SU-DHL-6 (cell line): ENCODE measurements at regions not wholly inside any gene's neighbourhood (a gene's known extent, or its start where the extent isn't known, plus 50 kb on each side); places are given as distances from the start of the nearest gene placed in this dataset.

Experiments
- H2AFZ ChIP-seq: fragments of 200-600 bp; sonication (generic); 2 replicates; pipeline ENCODE4 v1.6.1; 2014; ENCODE audit warnings: low read depth, mild to moderate bottlenecking, moderate library complexity, mixed read lengths, antibody characterized with exemption, low read length; ENCODE audit not compliant: severe bottlenecking
- H3F3A ChIP-seq: fragments of 200-600 bp; shearing (Covaris generic); 2 replicates; pipeline ENCODE4 v1.6.0; 2016; ENCODE audit warnings: antibody characterized with exemption, mild to moderate bottlenecking; ENCODE audit not compliant: insufficient read depth
- H3K27ac ChIP-seq: fragments of 200-600 bp; sonication (generic); 2 replicates; pipeline ENCODE4 v1.5.1; 2016; ENCODE audit warnings: low read depth, mild to moderate bottlenecking, low read length, moderate library complexity, mixed read lengths
- H3K27me3 ChIP-seq: fragments of 200-600 bp; sonication (generic), shearing (Covaris generic); 2 replicates; pipeline ENCODE4 v1.6.0; 2014; ENCODE audit warnings: mild to moderate bottlenecking, low read length
- H3K36me3 ChIP-seq: fragments of 200-600 bp; sonication (generic); 2 replicates; pipeline ENCODE4 v1.6.1; 2014; ENCODE audit warnings: mild to moderate bottlenecking, low read length, mixed read lengths
- H3K4me2 ChIP-seq: fragments of 300-600, 200-600 bp; shearing (Covaris generic), sonication (generic); 2 replicates; pipeline ENCODE4 v1.6.0; 2014; ENCODE audit warnings: low read length, low read depth, mild to moderate bottlenecking; ENCODE audit not compliant: poor library complexity, severe bottlenecking
- H3K4me3 ChIP-seq: fragments of 200-600 bp; sonication (generic); 2 replicates; pipeline ENCODE4 v1.5.1; 2014; ENCODE audit warnings: antibody characterized with exemption, low read length, mild to moderate bottlenecking, mixed read lengths; ENCODE audit not compliant: insufficient read depth, poor library complexity, severe bottlenecking
- H3K79me2 ChIP-seq: fragments of 200-600 bp; sonication (generic); 2 replicates; pipeline ENCODE4 v1.6.1; 2014; ENCODE audit warnings: mild to moderate bottlenecking, low read length, moderate library complexity; ENCODE audit not compliant: insufficient read depth
- H3K9ac ChIP-seq: fragments of 200-600 bp; sonication (generic); 2 replicates; pipeline ENCODE4 v1.7.0; 2014; ENCODE audit warnings: mild to moderate bottlenecking, low read length
- H3K9me2 ChIP-seq: fragments of 200-600 bp; sonication (generic); replicated peaks from 2 replicates; pipeline ENCODE4 v1.6.1; 2014; ENCODE audit warnings: low read length; ENCODE audit not compliant: insufficient read depth
- H3K9me3 ChIP-seq: fragments of 200-600 bp; sonication (generic); 2 replicates; pipeline ENCODE4 v1.6.1; 2014; ENCODE audit warnings: low read length, mixed read lengths; ENCODE audit not compliant: insufficient read depth
- H4K20me1 ChIP-seq: fragments of 200-600 bp; sonication (generic); 2 replicates; pipeline ENCODE4 v1.6.1; 2014; ENCODE audit warnings: low read depth, mild to moderate bottlenecking, antibody characterized with exemption, low read length, moderate library complexity, mixed read lengths
- CTCF ChIP-seq: fragments of 200-600 bp; sonication (generic); IDR thresholded peaks from one replicate; pipeline ENCODE4 v1.5.1; 2017; ENCODE audit warnings: antibody characterized with exemption, mild to moderate bottlenecking, low read length, moderate library complexity; ENCODE audit not compliant: insufficient read depth, poor library complexity, severe bottlenecking
- EZH2phosphoT487 ChIP-seq: fragments of 200-600 bp; sonication (generic), shearing (Covaris generic); conservative IDR thresholded peaks from 2 replicates; pipeline ENCODE4 v1.6.1; 2018; ENCODE audit warnings: mild to moderate bottlenecking, antibody characterized with exemption, low read length, moderate library complexity, mixed read lengths

- no peak overlapping the region for H3K4me3 ChIP-seq
- H3K27me3 ChIP-seq = no peaks in the 10 kb centered on the region
- H3K79me2 ChIP-seq = no peaks in the 10 kb centered on the region
- H2AFZ ChIP-seq = no peak overlapping the region
- no peak overlapping the region for H3K9ac ChIP-seq
- no peaks in the 10 kb centered on the region for H3K9me3 ChIP-seq
- no peaks in the 10 kb centered on the region for H3K36me3 ChIP-seq
- no peaks in the 10 kb centered on the region for H3K9me2 ChIP-seq
- TF ChIP-seq CTCF (no peak), EZH2phosphoT487 (no peak)
- no peak overlapping the region for H3K4me2 ChIP-seq
- H3F3A ChIP-seq = no peaks in the 10 kb centered on the region
- no peaks in the 10 kb centered on the region for H4K20me1 ChIP-seq
- H3K27ac ChIP-seq = no peak overlapping the region
Measured at GRCh38 chr10:22795546-22795945, 81.2 kb upstream of the PIP4K2A start.

- no peaks in the 10 kb centered on the region for H3K36me3 ChIP-seq
- H3K4me2 ChIP-seq = no peak overlapping the region
- no peaks in the 10 kb centered on the region for H3K27me3 ChIP-seq
Measured at GRCh38 chr10:22792161-22792560, 77.8 kb upstream of the PIP4K2A start.

GRCh38 chr10:22791665-22792064 lies 77.3 kb upstream of the PIP4K2A start:
- H3K79me2 ChIP-seq = no peaks in the 10 kb centered on the region
- no peak overlapping the region for H3K9ac ChIP-seq
- no peaks in the 10 kb centered on the region for H3K9me2 ChIP-seq
- H3F3A ChIP-seq = no peaks in the 10 kb centered on the region
- no peak overlapping the region for H3K4me2 ChIP-seq
- no peak overlapping the region for H3K4me3 ChIP-seq
- H3K27me3 ChIP-seq = no peaks in the 10 kb centered on the region
- no peak overlapping the region for H3K27ac ChIP-seq
- no peaks in the 10 kb centered on the region for H4K20me1 ChIP-seq
- no peaks in the 10 kb centered on the region for H3K36me3 ChIP-seq
- H3K9me3 ChIP-seq = no peaks in the 10 kb centered on the region
- H2AFZ ChIP-seq = no peak overlapping the region
- TF ChIP-seq CTCF = no peak
- TF ChIP-seq EZH2phosphoT487 = no peak

More at GRCh38 chr10:22792161-22792560, 77.8 kb upstream of the PIP4K2A start:
- no peaks in the 10 kb centered on the region for H3K79me2 ChIP-seq
- no peaks in the 10 kb centered on the region for H3F3A ChIP-seq
- no peaks in the 10 kb centered on the region for H4K20me1 ChIP-seq
- no peak overlapping the region for H3K9ac ChIP-seq
- H3K9me2 ChIP-seq = no peaks in the 10 kb centered on the region
- TF ChIP-seq CTCF (no peak), EZH2phosphoT487 (no peak)
- no peak overlapping the region for H2AFZ ChIP-seq
- no peak overlapping the region for H3K4me3 ChIP-seq
- H3K9me3 ChIP-seq = no peaks in the 10 kb centered on the region
- H3K27ac ChIP-seq = no peak overlapping the region
